Astrocyte of the cerebellum (primary cell): ENCODE measurements at regions not wholly inside any gene's neighbourhood (a gene's known extent, or its start where the extent isn't known, plus 50 kb on each side); places are given as distances from the start of the nearest gene placed in this dataset.

Experiments used
- DNase-seq: peaks from one replicate; pipeline ENCODE4 v3.0.0-alpha.2; 2011; ENCODE audit warnings: low read depth
- H3K4me3 ChIP-seq: 2 replicates; pipeline ENCODE4 v1.5.1; 2011; ENCODE audit warnings: mild to moderate bottlenecking, low read depth, low read length, moderate library complexity
- in situ Hi-C: cut with HindIII; loops from 2 replicates; pipeline ENCODE4 v1.10.0; 2017; ENCODE audit warnings: low sequenced_read_pairs
- TF ChIP-seq, protein P1 (sequence below): IDR thresholded peaks from 2 replicates; pipeline ENCODE4 v1.5.1; 2012; ENCODE audit warnings: low read length, low read depth, moderate library complexity, mild to moderate bottlenecking; ENCODE audit errors: missing control alignments

DNA sequence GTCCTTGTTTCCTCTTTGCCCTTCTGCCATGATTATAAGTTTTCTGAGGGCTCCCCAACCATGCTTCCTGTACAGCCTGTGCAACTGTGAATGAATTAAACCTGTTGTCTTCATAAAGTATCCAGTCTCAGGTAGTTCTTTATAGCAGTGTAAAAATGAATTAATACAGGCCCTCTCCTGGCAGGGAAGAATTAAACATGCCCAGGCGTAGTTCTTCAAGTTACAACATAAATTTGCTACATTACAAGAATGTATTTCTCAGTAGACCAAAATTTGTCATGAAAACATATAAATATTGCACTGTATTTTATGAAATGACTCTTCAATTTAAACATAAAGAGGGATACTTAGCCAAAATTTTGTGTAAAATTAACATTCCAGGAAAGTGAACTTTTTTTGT lies 1089.9 kb upstream of the PCDH10 start:
- in situ Hi-C loops, result no loop called here
- DNase-seq, result no peak
- TF ChIP-seq, protein P1, sequence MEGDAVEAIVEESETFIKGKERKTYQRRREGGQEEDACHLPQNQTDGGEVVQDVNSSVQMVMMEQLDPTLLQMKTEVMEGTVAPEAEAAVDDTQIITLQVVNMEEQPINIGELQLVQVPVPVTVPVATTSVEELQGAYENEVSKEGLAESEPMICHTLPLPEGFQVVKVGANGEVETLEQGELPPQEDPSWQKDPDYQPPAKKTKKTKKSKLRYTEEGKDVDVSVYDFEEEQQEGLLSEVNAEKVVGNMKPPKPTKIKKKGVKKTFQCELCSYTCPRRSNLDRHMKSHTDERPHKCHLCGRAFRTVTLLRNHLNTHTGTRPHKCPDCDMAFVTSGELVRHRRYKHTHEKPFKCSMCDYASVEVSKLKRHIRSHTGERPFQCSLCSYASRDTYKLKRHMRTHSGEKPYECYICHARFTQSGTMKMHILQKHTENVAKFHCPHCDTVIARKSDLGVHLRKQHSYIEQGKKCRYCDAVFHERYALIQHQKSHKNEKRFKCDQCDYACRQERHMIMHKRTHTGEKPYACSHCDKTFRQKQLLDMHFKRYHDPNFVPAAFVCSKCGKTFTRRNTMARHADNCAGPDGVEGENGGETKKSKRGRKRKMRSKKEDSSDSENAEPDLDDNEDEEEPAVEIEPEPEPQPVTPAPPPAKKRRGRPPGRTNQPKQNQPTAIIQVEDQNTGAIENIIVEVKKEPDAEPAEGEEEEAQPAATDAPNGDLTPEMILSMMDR, result no peak
- H3K4me3 ChIP-seq, result no peak overlapping the region

DNA sequence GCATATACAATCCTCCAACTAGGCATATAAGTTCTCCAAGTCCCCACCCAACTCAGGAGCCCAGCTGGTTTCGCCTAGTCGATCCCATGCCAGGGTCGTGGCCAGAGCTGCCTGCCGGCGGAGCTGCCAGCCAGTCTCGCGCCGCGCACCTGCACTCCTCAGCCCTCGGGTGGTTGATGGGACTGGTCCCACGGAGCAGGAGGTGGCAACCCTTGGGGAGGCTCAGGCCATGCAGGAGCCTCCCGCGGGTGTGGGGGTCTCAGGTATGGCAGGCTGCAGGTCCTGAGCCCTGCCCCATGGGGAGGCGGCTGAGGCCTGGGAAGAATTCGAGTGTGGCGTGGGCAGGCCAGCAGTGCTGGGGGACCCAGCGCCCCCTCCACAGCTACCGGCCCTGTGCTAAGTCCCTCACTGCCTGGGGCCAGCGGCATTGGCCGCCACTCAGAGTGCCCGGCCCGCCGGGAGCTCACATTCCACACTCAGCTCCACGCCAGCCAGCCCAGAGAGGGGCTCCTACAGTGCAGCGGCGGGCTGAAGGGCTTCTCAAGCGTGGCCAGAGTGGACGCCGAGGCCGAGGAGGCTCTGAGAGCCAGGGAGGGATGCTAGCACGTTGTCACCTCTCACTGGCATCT lies 1086.4 kb upstream of the PCDH10 start:
- in situ Hi-C loops, result no loop called here
- H3K4me3 ChIP-seq, result no peak overlapping the region
- TF ChIP-seq, protein P1, result no peak
- no peak for DNase-seq

DNA sequence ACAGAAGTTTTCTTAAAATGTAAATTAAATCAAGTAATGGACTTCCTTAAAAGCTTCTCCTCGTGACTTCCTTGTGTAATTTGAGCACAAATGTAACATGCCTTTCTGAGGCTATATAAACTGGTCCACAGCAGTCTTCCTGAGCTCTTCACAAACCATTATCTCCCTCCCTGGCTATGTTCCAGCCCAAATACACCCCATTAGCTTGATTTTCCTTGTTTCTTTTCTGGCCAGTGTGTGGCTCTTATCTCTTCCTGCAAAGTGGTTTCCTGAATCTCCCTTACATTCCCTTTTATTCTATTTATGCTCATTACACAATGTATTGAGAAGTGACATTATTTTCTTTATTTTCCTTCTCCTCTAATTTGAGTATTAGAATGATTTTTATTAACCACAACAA lies 1085.3 kb upstream of the PCDH10 start:
- in situ Hi-C loops, result no loop called here
- TF ChIP-seq, protein P1, result no peak
- H3K4me3 ChIP-seq, result no peak overlapping the region
- no peak for DNase-seq

DNA sequence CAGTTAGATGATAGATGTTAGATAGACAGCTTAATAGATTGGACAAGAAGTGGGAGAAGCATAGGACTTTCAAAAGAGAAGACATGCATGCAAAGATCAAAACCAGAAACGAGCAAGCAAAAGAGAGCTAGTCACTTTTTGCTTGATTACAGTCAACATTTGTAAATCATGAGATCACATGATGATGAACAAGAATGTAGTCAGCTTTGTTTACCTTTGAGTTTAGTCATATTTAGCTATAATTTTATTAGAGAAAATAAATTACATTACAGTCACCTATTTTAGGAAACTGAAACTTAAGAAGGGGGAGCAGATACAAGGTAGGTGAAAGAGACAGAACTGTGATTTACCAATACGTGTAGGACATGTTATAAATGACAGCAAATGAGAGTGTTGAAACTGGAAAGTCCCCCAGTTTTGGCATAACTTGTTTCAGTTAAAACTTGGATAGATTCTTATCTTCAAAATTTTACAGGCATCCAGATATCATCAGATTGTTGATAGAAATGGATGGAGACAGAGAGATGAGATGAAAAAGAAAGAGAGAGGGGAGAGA lies 1083.1 kb upstream of the PCDH10 start:
- no peak for DNase-seq
- H3K4me3 ChIP-seq, result no peak overlapping the region
- TF ChIP-seq, protein P1, result no peak
- in situ Hi-C loops, result no loop called here

DNA sequence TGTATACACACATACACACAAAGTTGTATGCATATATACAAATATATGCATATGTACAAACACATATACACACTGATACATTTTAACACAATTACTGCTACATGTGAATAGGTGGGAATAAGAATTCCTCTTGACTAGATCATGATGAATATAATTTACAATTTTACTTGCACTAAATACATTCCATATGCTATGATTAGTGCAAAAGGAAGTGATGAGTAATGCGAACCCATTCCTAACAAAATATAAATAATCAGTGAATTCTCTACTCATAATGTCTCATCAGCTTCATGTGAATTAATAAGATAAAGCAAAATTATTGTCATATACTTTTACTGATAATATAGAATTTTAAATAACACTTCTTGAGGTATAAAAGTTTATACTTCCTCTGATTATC lies 1077.3 kb upstream of the PCDH10 start:
- in situ Hi-C loops, result no loop called here
- no peak overlapping the region for H3K4me3 ChIP-seq
- no peak for DNase-seq
- TF ChIP-seq, protein P1, result no peak

DNA sequence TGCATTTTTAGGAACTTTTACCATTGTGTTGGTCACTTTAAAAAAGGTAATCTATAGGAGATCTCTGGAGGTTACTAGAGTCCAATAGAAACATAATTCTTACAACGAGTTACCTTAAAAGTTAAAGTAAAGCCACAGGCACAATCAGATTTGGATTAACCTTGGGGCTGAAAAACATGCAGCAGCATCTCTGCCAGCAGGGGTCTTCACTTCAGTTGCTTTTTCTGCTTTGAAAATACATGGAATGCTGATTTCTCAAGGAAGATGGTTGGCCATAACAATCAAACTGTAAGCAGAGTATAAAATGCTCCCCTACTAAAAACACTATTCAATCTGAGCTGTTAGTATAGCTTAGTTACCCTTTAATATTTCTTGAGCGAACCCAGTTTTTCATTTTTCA lies 1072.3 kb upstream of the PCDH10 start:
- in situ Hi-C loops, result no loop called here
- TF ChIP-seq, protein P1, result no peak

More for the DNA sequence above, 1072.3 kb upstream of the PCDH10 start:
- no peak for DNase-seq
- no peak overlapping the region for H3K4me3 ChIP-seq
